ENCODE measurements at regions not wholly inside any gene's neighbourhood (a gene's known extent, or its start where the extent isn't known, plus 50 kb on each side); places are given as distances from the start of the nearest gene placed in this dataset.

DNA sequence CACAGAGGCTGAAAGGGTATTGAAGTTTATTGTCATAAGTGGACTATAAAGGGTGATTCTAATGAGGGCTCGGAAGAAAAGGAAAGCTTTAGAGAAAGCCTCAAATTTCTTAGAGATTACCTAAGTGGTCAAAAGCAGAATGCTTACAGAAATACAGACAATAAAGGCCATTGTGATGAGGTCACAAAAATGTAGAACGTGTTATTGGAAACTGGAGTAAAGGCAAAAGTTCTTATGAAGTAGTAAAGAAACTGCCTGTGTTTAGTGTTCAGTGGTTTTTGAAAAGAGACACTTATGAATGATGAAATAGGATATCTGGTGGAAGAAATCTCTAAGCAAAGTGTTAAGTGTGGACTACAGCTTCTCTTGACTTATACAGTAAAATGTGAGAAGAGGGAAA, 726.9 kb downstream of the DNAH5 start:
- H3T11ph ChIP-seq (ENCODE audit: low read length) = no peak overlapping the region

More for the DNA sequence above, 726.9 kb downstream of the DNAH5 start:
- DNase-seq = no peak
- TF ChIP-seq, protein P1, sequence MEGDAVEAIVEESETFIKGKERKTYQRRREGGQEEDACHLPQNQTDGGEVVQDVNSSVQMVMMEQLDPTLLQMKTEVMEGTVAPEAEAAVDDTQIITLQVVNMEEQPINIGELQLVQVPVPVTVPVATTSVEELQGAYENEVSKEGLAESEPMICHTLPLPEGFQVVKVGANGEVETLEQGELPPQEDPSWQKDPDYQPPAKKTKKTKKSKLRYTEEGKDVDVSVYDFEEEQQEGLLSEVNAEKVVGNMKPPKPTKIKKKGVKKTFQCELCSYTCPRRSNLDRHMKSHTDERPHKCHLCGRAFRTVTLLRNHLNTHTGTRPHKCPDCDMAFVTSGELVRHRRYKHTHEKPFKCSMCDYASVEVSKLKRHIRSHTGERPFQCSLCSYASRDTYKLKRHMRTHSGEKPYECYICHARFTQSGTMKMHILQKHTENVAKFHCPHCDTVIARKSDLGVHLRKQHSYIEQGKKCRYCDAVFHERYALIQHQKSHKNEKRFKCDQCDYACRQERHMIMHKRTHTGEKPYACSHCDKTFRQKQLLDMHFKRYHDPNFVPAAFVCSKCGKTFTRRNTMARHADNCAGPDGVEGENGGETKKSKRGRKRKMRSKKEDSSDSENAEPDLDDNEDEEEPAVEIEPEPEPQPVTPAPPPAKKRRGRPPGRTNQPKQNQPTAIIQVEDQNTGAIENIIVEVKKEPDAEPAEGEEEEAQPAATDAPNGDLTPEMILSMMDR (conservative IDR thresholded peaks at IDR 0.05) = no peak
- no peak overlapping the region for H2BK15ac ChIP-seq (ENCODE audit: low read depth, low read length)
- H3K4me2 ChIP-seq (ENCODE audit: insufficient read depth, insufficient read length, low read length) = no peak overlapping the region
- H3K36me3 Mint-ChIP-seq (ENCODE audit: insufficient read depth in 1 of 3, low read depth in 3 of 3) = no peaks in the 10 kb centered on the region
- no peak overlapping the region for H2BK20ac ChIP-seq (ENCODE audit: low read depth, low read length, poor library complexity, severe bottlenecking)
- no peaks in the 10 kb centered on the region for H3K79me2 ChIP-seq (ENCODE audit: insufficient read depth, low read length)
- H3K9me3 ChIP-seq (ENCODE audit: control insufficient read depth, low read depth, low read length) = no peaks in the 10 kb centered on the region
- no peaks in the 10 kb centered on the region for H3K4me1 ChIP-seq (ENCODE audit: insufficient read depth, low read length)
- H3K18ac ChIP-seq (ENCODE audit: insufficient read length, low read depth, low read length) = no peak overlapping the region
- no peak overlapping the region for H3K23ac ChIP-seq (ENCODE audit: insufficient read length, low read depth, low read length)
- H4K5ac ChIP-seq (ENCODE audit: insufficient read length, low read depth, low read length) = no peak overlapping the region
- H3K9me3 Mint-ChIP-seq = no peaks in the 10 kb centered on the region
- no peaks in the 10 kb centered on the region for H3K79me1 ChIP-seq (ENCODE audit: insufficient read depth, low read depth, low read length, poor library complexity, severe bottlenecking)
- H3K27ac Mint-ChIP-seq = no peak overlapping the region
- H2BK5ac ChIP-seq (ENCODE audit: insufficient read length, low read length) = no peak overlapping the region
- H3K4me1 Mint-ChIP-seq = no peaks in the 10 kb centered on the region
- WGBS (ENCODE audit: extremely low coverage, insufficient read length, low lambda C conversion rate) = no CpG with 5 or more reads among the region's 2 CpGs
- no peaks in the 10 kb centered on the region; the same call in 1 of the 2 replicates for H3K27me3 Mint-ChIP-seq (ENCODE audit: low read depth)
- no peak overlapping the region for H2AK5ac ChIP-seq (ENCODE audit: insufficient read length, low read length)
- no peak overlapping the region for H3K4me3 Mint-ChIP-seq
- no peaks in the 10 kb centered on the region for H4K20me1 ChIP-seq (ENCODE audit: control insufficient read depth, insufficient read depth, insufficient read length)
- H3K23me2 ChIP-seq (ENCODE audit: insufficient read length, low read depth, low read length, poor library complexity, severe bottlenecking) = no peaks in the 10 kb centered on the region
- H3K27ac ChIP-seq (ENCODE audit: insufficient read length, low read depth, low read length) = no peak overlapping the region
- H4K91ac ChIP-seq (ENCODE audit: insufficient read length, low read depth, low read length) = no peak overlapping the region
- no peak overlapping the region for H2BK12ac ChIP-seq (ENCODE audit: insufficient read length, low read depth, low read length)
- H3K4ac ChIP-seq (ENCODE audit: low read depth, low read length) = no peak overlapping the region
- H3K27me3 ChIP-seq (ENCODE audit: insufficient read depth, low read length) = no peaks in the 10 kb centered on the region
- no peak overlapping the region for H2BK120ac ChIP-seq (ENCODE audit: low read depth, low read length, poor library complexity, severe bottlenecking)
- H3K14ac ChIP-seq (ENCODE audit: insufficient read depth, low read length) = no peak overlapping the region
- H4K8ac ChIP-seq (replicated peaks; ENCODE audit: insufficient read length, low read depth, low read length) = no peak overlapping the region
- no peak overlapping the region for H2AFZ ChIP-seq (ENCODE audit: low read length)
- H3K9ac ChIP-seq (ENCODE audit: extremely low read depth, insufficient read length, low read length) = no peak overlapping the region
- H3K56ac ChIP-seq (ENCODE audit: insufficient read length, low read depth, low read length) = no peak overlapping the region
